Fibroblast of the aortic adventitia (primary cell): ENCODE measurements at regions not wholly inside any gene's neighbourhood (a gene's known extent, or its start where the extent isn't known, plus 50 kb on each side); places are given as distances from the start of the nearest gene placed in this dataset.

Experiments used
- DNase-seq: peaks from one replicate; pipeline ENCODE4 v3.0.0-alpha.2; 2010; ENCODE audit warnings: low read depth
- H3K4me3 ChIP-seq: 2 replicates; pipeline ENCODE4 v1.5.1; 2011; ENCODE audit warnings: low read depth, mild to moderate bottlenecking, control low read depth, low read length, moderate library complexity
- CTCF ChIP-seq: IDR thresholded peaks from 2 replicates; pipeline ENCODE4 v1.5.1; 2011; ENCODE audit warnings: mild to moderate bottlenecking, low read length, control low read depth, inconsistent platforms; ENCODE audit not compliant: insufficient read depth

- H3K4me3 ChIP-seq, result no peak overlapping the region
- no peak for DNase-seq
- no peak for TF ChIP-seq CTCF
Measured at GRCh38 chr1:90347366-90347765, 352.5 kb downstream of the ZNF326 start.

- H3K4me3 ChIP-seq, result no peak overlapping the region
- TF ChIP-seq CTCF, result no peak
- DNase-seq, result no peak
Measured at GRCh38 chr1:90346757-90347156, 351.8 kb downstream of the ZNF326 start.

GRCh38 chr1:90346349-90346748, 351.4 kb downstream of the ZNF326 start:
- no peak overlapping the region for H3K4me3 ChIP-seq
- no peak for TF ChIP-seq CTCF
- DNase-seq, result no peak

- DNase-seq, result no peak
- TF ChIP-seq CTCF, result no peak
Measured at GRCh38 chr1:90344963-90345730, 350.2 kb downstream of the ZNF326 start.

GRCh38 chr1:90341516-90341915, 346.6 kb downstream of the ZNF326 start:
- H3K4me3 ChIP-seq, result no peak overlapping the region
- DNase-seq, result no peak
- TF ChIP-seq CTCF, result no peak

More at GRCh38 chr1:90344963-90345730, 350.2 kb downstream of the ZNF326 start:
- no peak overlapping the region for H3K4me3 ChIP-seq

- DNase-seq, result no peak
- TF ChIP-seq CTCF, result no peak
- H3K4me3 ChIP-seq, result no peak overlapping the region
Measured at GRCh38 chr1:90340606-90341005, 345.7 kb downstream of the ZNF326 start.

- DNase-seq, result no peak
- TF ChIP-seq CTCF, result no peak
- H3K4me3 ChIP-seq, result no peak overlapping the region
Measured at GRCh38 chr1:90339811-90340210, 344.9 kb downstream of the ZNF326 start.
